Lower leg skin (tissue), 3 donors: ENCODE measurements at regions not wholly inside any gene's neighbourhood (a gene's known extent, or its start where the extent isn't known, plus 50 kb on each side); places are given as distances from the start of the nearest gene placed in this dataset.

ENCODE experiments used
- POLR2A ChIP-seq, 2 donors: fragments of 450-650 bp; IDR thresholded peaks; one replicate each; pipeline ENCODE4 v1.6.1; 2016 to 2017; ENCODE audit warnings: antibody characterized with exemption in 2 of 2, mild to moderate bottlenecking in 1 of 2, moderate library complexity in 1 of 2
- TF ChIP-seq, protein P1 (sequence below), 3 donors: fragments of 450-650 bp; IDR thresholded peaks; one replicate each; pipeline ENCODE4 v1.5.1; 2016; ENCODE audit warnings: antibody characterized with exemption in 3 of 3, mild to moderate bottlenecking in 3 of 3, moderate library complexity in 2 of 3

DNA sequence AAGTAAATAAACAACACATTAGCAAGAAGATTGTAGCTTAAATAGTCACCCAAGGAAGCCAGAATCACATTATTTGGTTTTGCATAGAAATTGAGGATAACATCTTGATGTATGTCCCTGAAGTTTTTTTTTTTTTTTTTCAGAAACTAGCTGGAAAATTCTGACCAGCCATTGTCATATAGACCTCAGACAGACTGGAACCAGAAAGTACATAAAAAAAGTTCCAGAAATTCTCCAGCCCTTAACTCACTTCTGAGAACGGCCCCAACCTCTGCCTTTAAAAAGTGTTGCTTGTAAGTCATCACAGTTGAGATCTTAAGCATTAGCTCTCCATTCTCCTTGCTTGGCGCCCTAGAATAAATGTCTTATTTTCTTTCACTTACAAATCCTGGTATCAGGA lies 350.5 kb downstream of the CCDC85A start:
- TF ChIP-seq, protein P1, sequence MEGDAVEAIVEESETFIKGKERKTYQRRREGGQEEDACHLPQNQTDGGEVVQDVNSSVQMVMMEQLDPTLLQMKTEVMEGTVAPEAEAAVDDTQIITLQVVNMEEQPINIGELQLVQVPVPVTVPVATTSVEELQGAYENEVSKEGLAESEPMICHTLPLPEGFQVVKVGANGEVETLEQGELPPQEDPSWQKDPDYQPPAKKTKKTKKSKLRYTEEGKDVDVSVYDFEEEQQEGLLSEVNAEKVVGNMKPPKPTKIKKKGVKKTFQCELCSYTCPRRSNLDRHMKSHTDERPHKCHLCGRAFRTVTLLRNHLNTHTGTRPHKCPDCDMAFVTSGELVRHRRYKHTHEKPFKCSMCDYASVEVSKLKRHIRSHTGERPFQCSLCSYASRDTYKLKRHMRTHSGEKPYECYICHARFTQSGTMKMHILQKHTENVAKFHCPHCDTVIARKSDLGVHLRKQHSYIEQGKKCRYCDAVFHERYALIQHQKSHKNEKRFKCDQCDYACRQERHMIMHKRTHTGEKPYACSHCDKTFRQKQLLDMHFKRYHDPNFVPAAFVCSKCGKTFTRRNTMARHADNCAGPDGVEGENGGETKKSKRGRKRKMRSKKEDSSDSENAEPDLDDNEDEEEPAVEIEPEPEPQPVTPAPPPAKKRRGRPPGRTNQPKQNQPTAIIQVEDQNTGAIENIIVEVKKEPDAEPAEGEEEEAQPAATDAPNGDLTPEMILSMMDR (IDR thresholded peaks at IDR 0.05) = no peak
- TF ChIP-seq POLR2A (IDR thresholded peaks at IDR 0.05) = no peak
